HEK293 (cell line): ENCODE measurements at regions not wholly inside any gene's neighbourhood (a gene's known extent, or its start where the extent isn't known, plus 50 kb on each side); places are given as distances from the start of the nearest gene placed in this dataset.
A peak's percentile ranks its signal among the peaks of the same experiment; 100 is the strongest.

Source experiments
- BCL11A ChIP-seq: fragments of 450-650 bp; formaldehyde crosslinking; IDR thresholded peaks from 2 replicates; pipeline ENCODE4 v1.5.1; 2016; ENCODE audit warnings: low read depth, missing biosample characterization, missing genetic modification characterization
- BCL6B ChIP-seq: fragments of 450-650 bp; formaldehyde crosslinking; IDR thresholded peaks from 2 replicates; pipeline ENCODE4 v1.5.1; 2017; ENCODE audit warnings: missing biosample characterization, missing genetic modification characterization
- ELK4 ChIP-seq: IDR thresholded peaks from 2 replicates; pipeline ENCODE4 v1.6.1; 2011; ENCODE audit warnings: mild to moderate bottlenecking, low read depth, low read length, borderline replicate concordance
- KLF7 ChIP-seq: fragments of 450-650 bp; formaldehyde crosslinking; IDR thresholded peaks from 2 replicates; pipeline ENCODE4 v1.5.1; 2016; ENCODE audit warnings: missing biosample characterization, missing genetic modification characterization, borderline replicate concordance
- MEIS1 ChIP-seq: sonication (generic); formaldehyde crosslinking; IDR thresholded peaks from 2 replicates; pipeline ENCODE4 v1.8.1; 2022; ENCODE audit warnings: missing genetic modification reagents, mild to moderate bottlenecking, borderline replicate concordance
- PRDM1 ChIP-seq: fragments of 450-650 bp; formaldehyde crosslinking; IDR thresholded peaks from 2 replicates; pipeline ENCODE4; 2016; ENCODE audit warnings: missing biosample characterization, missing genetic modification characterization
- PRDM2 ChIP-seq: fragments of 450-650 bp; formaldehyde crosslinking; IDR thresholded peaks from 2 replicates; pipeline ENCODE4 v1.5.1; 2016; ENCODE audit warnings: missing biosample characterization, missing genetic modification characterization, borderline replicate concordance
- PRDM4 ChIP-seq: fragments of 450-650 bp; formaldehyde crosslinking; IDR thresholded peaks from 2 replicates; pipeline ENCODE4 v1.5.1; 2017; ENCODE audit warnings: missing biosample characterization, missing genetic modification characterization
- ZBTB20 ChIP-seq: fragments of 450-650 bp; formaldehyde crosslinking; IDR thresholded peaks from 2 replicates; pipeline ENCODE4 v1.5.1; 2016; ENCODE audit warnings: missing biosample characterization, missing genetic modification characterization
- ZBTB7A ChIP-seq: fragments of 450-650 bp; formaldehyde crosslinking; IDR thresholded peaks from 2 replicates; pipeline ENCODE4 v1.5.1; 2016; ENCODE audit warnings: low read depth, missing biosample characterization, missing genetic modification characterization
- ZNF121 ChIP-seq: fragments of 450-650 bp; formaldehyde crosslinking; IDR thresholded peaks from 2 replicates; pipeline ENCODE4 v1.5.1; 2016; ENCODE audit warnings: missing biosample characterization, missing genetic modification characterization
- ZNF146 ChIP-seq: fragments of 450-650 bp; formaldehyde crosslinking; IDR thresholded peaks from 2 replicates; pipeline ENCODE4 v1.5.1; 2016; ENCODE audit warnings: missing biosample characterization, missing genetic modification characterization
- ZNF184 ChIP-seq: fragments of 450-650 bp; IDR thresholded peaks from 2 replicates; pipeline ENCODE4 v1.5.1; 2018; ENCODE audit warnings: missing biosample characterization, mild to moderate bottlenecking, missing genetic modification characterization
- ZNF19 ChIP-seq: fragments of 450-650 bp; formaldehyde crosslinking; IDR thresholded peaks from 2 replicates; pipeline ENCODE4; 2016; ENCODE audit warnings: missing biosample characterization, missing genetic modification characterization, low read depth
- ZNF280C ChIP-seq: fragments of 450-650 bp; formaldehyde crosslinking; IDR thresholded peaks from 2 replicates; pipeline ENCODE4 v1.5.1; 2016; ENCODE audit warnings: missing biosample characterization, missing genetic modification characterization
- ZNF335 ChIP-seq: fragments of 450-650 bp; formaldehyde crosslinking; conservative IDR thresholded peaks from 2 replicates; pipeline ENCODE4 v1.5.1; 2016; ENCODE audit warnings: missing biosample characterization, missing genetic modification characterization
- ZNF366 ChIP-seq: fragments of 450-650 bp; formaldehyde crosslinking; conservative IDR thresholded peaks from 2 replicates; pipeline ENCODE4 v1.5.1; 2016; ENCODE audit warnings: missing biosample characterization, missing genetic modification characterization
- ZNF529 ChIP-seq: fragments of 450-650 bp; formaldehyde crosslinking; IDR thresholded peaks from 2 replicates; pipeline ENCODE4 v1.5.1; 2017; ENCODE audit warnings: missing genetic modification characterization, missing biosample characterization; ENCODE audit not compliant: insufficient replicate concordance
- ZNF544 ChIP-seq: fragments of 450-650 bp; formaldehyde crosslinking; IDR thresholded peaks from 2 replicates; pipeline ENCODE4 v1.5.0; 2017; ENCODE audit warnings: missing biosample characterization, missing genetic modification characterization
- ZNF561 ChIP-seq: fragments of 450-650 bp; IDR thresholded peaks from 2 replicates; pipeline ENCODE4 v1.5.1; 2018; ENCODE audit warnings: missing biosample characterization, missing genetic modification characterization, borderline replicate concordance
- ZNF580 ChIP-seq: fragments of 450-650 bp; formaldehyde crosslinking; IDR thresholded peaks from 2 replicates; pipeline ENCODE4 v1.5.1; 2016; ENCODE audit warnings: missing biosample characterization, missing genetic modification characterization
- ZNF600 ChIP-seq: fragments of 450-650 bp; formaldehyde crosslinking; IDR thresholded peaks from 2 replicates; pipeline ENCODE4 v1.5.1; 2016; ENCODE audit warnings: missing biosample characterization, missing genetic modification characterization
- ZNF701 ChIP-seq: fragments of 450-650 bp; formaldehyde crosslinking; IDR thresholded peaks from 2 replicates; pipeline ENCODE4 v1.5.1; 2016; ENCODE audit warnings: missing biosample characterization, missing genetic modification characterization
- ZSCAN5A ChIP-seq: fragments of 450-650 bp; formaldehyde crosslinking; IDR thresholded peaks from 2 replicates; pipeline ENCODE4 v1.5.1; 2016; ENCODE audit warnings: missing biosample characterization, missing genetic modification characterization

- TF ChIP-seq PRDM4 = no peak
- TF ChIP-seq ZNF366 (tag by site-specific recombination) = 0 out of 2 replicates have a peak, but pooled peaks have one; percentile 39
- no peak for TF ChIP-seq ZNF544 (tag by site-specific recombination)
- no peak for TF ChIP-seq ZNF580 (tag by site-specific recombination)
- TF ChIP-seq ELK4 = no peak
- 0 out of 2 replicates have a peak, but pooled peaks have one; percentile 29 for TF ChIP-seq ZNF335 (tag by site-specific recombination)
- TF ChIP-seq PRDM1 (tag by site-specific recombination) = peak; percentile 96
- no peak for TF ChIP-seq ZNF146 (tag by site-specific recombination)
- peak; percentile 81 for TF ChIP-seq ZNF600
- no peak for TF ChIP-seq ZNF701 (tag by site-specific recombination)
- no peak for TF ChIP-seq ZNF280C
- no peak for TF ChIP-seq ZNF19 (tag by site-specific recombination)
- no peak for TF ChIP-seq ZNF121 (tag by site-specific recombination)
- TF ChIP-seq BCL6B (tag by site-specific recombination) = 0 out of 2 replicates have a peak, but pooled peaks have one; percentile 52
- no peak for TF ChIP-seq PRDM2 (tag by site-specific recombination)
- peak; percentile 55; the same call in 1 of the 2 replicates for TF ChIP-seq BCL11A (tag by site-specific recombination)
- TF ChIP-seq ZBTB7A (tag by site-specific recombination) = no peak
- TF ChIP-seq ZNF184 = no peak; the same call in none of the 2 replicates
- TF ChIP-seq ZNF529 (tag by site-specific recombination) = no peak
- no peak for TF ChIP-seq KLF7 (tag by site-specific recombination)
- TF ChIP-seq ZNF561 = peak; percentile 84; the same call in 1 of the 2 replicates
- no peak for TF ChIP-seq MEIS1 (CRISPR knock-in tag)
- TF ChIP-seq ZBTB20 (tag by site-specific recombination) = no peak
- TF ChIP-seq ZSCAN5A (tag by site-specific recombination) = no peak
Observed at GRCh38 chr1:232538224-232538942, 91.5 kb downstream of the SIPA1L2 start (continued).
